Spleen (tissue), 7 donors: ENCODE measurements at regions not wholly inside any gene's neighbourhood (a gene's known extent, or its start where the extent isn't known, plus 50 kb on each side); places are given as distances from the start of the nearest gene placed in this dataset.

Experiments used
- CTCF ChIP-seq, 11 experiments: fragments of 200-600 bp in 7 of 11; fragments of 450-650 bp in 4 of 11; sonication (generic) in 4 of 11; IDR thresholded peaks in 8 of 11; conservative IDR thresholded peaks in 3 of 11; 1 replicate in 7 of 11; 2 replicates in 4 of 11; pipeline versions ENCODE4 v1.4.0 to v1.8.0; 2016 to 2021; ENCODE audit warnings: antibody characterized with exemption in 11 of 11, inconsistent platforms in 4 of 11, mild to moderate bottlenecking in 1 of 11
- POLR2A ChIP-seq, 3 donors: fragments of 450-650 bp; IDR thresholded peaks; one replicate each; pipeline ENCODE4 v1.5.1; 2017; ENCODE audit warnings: antibody characterized with exemption in 3 of 3, mild to moderate bottlenecking in 1 of 3
- donor health status: DM: no; HTN: no; CAD: no; lungs with moderate emphysema.
- donor health status: DM: no; HTN: no; CAD: no.
- donor health status: DM: no; HTN: no; CAD: no.

GRCh38 chr2:222795450-222796357, 65.1 kb upstream of the ACSL3 start:
- TF ChIP-seq CTCF (IDR thresholded peaks at IDR 0.05 in 8 of 11, conservative IDR thresholded peaks at IDR 0.05 in 3 of 11) (no peak), POLR2A (IDR thresholded peaks at IDR 0.05) (no peak)
